ENCODE measurements at regions not wholly inside any gene's neighbourhood (a gene's known extent, or its start where the extent isn't known, plus 50 kb on each side); places are given as distances from the start of the nearest gene placed in this dataset.

- TF ChIP-seq ZFX (IDR thresholded peaks at IDR 0.05) (no peak), CTCF (conservative IDR thresholded peaks at IDR 0.05) (no peak)
These were observed 249.1 kb downstream of the LY86 start for GRCh38 chr6:6837541-6838080.
